ENCODE measurements at regions not wholly inside any gene's neighbourhood (a gene's known extent, or its start where the extent isn't known, plus 50 kb on each side); places are given as distances from the start of the nearest gene placed in this dataset.

- TF ChIP-seq CTCF (IDR thresholded peaks at IDR 0.05; ENCODE audit: low read depth, low read length, missing input control) (no peak), HNF4G (IDR thresholded peaks at IDR 0.05) (no peak), MAX (IDR thresholded peaks at IDR 0.05) (no peak), RAD21 (IDR thresholded peaks at IDR 0.05) (no peak), REST (IDR thresholded peaks at IDR 0.05) (no peak), ATF3 (IDR thresholded peaks at IDR 0.05) (no peak)
These were observed 493.7 kb upstream of the ERCC4 start for GRCh38 chr16:13426269-13426668.

All from liver (tissue), 3 donors.